ENCODE measurements at regions not wholly inside any gene's neighbourhood (a gene's known extent, or its start where the extent isn't known, plus 50 kb on each side); places are given as distances from the start of the nearest gene placed in this dataset.
"Not testable (repeated sequence)": the region's sequence is repeated elsewhere in the genome, so short reads cannot be mapped to it uniquely, and the experiment has no call there.

DNA sequence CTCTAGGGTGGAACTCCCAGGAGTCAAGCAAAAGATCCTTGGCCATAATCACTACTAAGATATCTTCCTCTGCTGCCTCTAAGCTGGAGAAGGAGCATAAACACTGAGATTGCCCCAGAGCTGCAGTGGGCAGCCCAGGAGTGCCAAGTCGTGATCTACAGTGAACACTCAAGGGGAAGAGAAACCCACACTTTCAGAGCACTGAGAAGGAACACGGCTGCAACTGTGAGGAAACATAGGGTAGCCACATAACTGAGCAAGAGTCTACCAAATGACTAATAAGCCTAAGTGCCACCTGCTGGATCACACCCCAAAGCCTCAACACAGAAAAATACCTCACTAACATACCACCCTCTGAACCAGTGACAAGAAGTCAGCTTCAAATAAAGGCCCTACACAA, 79.6 kb upstream of the RAB12 start:
- no peak for TF ChIP-seq Cebpa-rat (IDR thresholded peaks at IDR 0.05)
- H3K27me3 ChIP-seq: no peaks in the 10 kb centered on the region
- no peak overlapping the region for H3K4me2 ChIP-seq
- no peak overlapping the region for H3K4me3 ChIP-seq
- no peak overlapping the region for H3K9ac ChIP-seq
- H3K27ac ChIP-seq: no peak overlapping the region
- H3K9me3 ChIP-seq: peaks cover 48% of the 10 kb centered on the region
- peaks cover 15% of the 10 kb centered on the region for H3K4me1 ChIP-seq
- no peaks in the 10 kb centered on the region for H4K20me1 ChIP-seq
- no peaks in the 10 kb centered on the region for H3K36me3 ChIP-seq

GRCh38 chr18:8531084-8531483, 78.2 kb upstream of the RAB12 start:
- H3K9me3 ChIP-seq: peaks cover 48% of the 10 kb centered on the region

DNA sequence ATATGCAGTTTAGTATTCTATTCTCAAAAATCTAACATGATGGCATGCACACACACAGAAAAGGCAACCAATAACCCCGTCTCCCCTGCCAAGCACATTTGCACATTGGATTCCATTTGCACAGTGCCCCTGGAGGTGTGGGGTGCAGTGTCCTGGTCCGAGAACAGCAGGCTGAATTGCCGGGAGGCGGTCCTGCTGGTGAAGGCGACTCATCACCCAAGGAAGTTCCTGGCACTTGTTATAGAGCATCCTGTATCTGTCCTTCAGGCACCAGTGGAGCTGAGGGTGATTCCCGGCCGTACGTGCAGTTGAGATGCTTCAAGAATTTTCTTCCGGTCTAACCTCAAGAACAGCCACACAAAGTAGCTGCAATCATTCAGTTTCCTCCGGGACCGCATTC, 73.0 kb upstream of the RAB12 start:
- no peaks in the 10 kb centered on the region for H3K36me3 ChIP-seq
- no peak overlapping the region for H3K4me2 ChIP-seq
- no peaks in the 10 kb centered on the region for H3K27me3 ChIP-seq
- no peak overlapping the region for H3K27ac ChIP-seq
- no peak for TF ChIP-seq Cebpa-rat (IDR thresholded peaks at IDR 0.05)
- no peak overlapping the region for H3K9ac ChIP-seq
- no peaks in the 10 kb centered on the region for H3K4me1 ChIP-seq
- H4K20me1 ChIP-seq: no peaks in the 10 kb centered on the region
- H3K4me3 ChIP-seq: no peak overlapping the region
- peaks cover 22% of the 10 kb centered on the region for H3K9me3 ChIP-seq

More at GRCh38 chr18:8531084-8531483, 78.2 kb upstream of the RAB12 start:
- not testable (repeated sequence) for H3K36me3 ChIP-seq, H3K4me3 ChIP-seq, H3K27me3 ChIP-seq, H4K20me1 ChIP-seq, H3K4me2 ChIP-seq, H3K27ac ChIP-seq, H3K4me1 ChIP-seq, H3K9ac ChIP-seq

GRCh38 chr18:8536922-8537321, 72.3 kb upstream of the RAB12 start:
- H4K20me1 ChIP-seq: no peaks in the 10 kb centered on the region
- no peak overlapping the region for H3K27ac ChIP-seq
- H3K4me3 ChIP-seq: no peak overlapping the region
- H3K4me2 ChIP-seq: no peak overlapping the region
- H3K4me1 ChIP-seq: no peaks in the 10 kb centered on the region
- H3K36me3 ChIP-seq: no peaks in the 10 kb centered on the region
- H3K9me3 ChIP-seq: peaks cover 15% of the 10 kb centered on the region
- TF ChIP-seq Cebpa-rat (IDR thresholded peaks at IDR 0.05): no peak
- H3K9ac ChIP-seq: no peak overlapping the region
- H3K27me3 ChIP-seq: no peaks in the 10 kb centered on the region

DNA sequence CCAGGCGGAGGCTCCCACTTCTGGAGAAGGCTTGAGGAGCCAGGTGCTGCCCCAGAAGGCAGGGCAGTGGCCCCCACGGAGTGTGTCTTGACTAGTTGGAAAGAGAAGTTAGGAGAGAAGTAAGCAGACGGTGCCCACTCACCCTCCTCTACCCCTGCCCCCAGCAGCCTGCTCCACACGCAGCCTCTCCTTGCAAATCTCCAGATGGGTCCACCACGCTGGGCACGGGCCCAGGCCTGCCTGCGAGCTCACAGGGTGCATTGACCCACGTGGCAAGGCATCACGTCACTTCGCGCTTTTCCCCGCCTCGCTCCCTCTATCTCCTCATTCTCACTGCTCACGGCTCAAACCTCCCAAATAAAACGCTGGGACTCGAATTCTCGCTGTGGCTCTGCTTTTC, 71.8 kb upstream of the RAB12 start:
- Histone ChIP-seq H3K9ac (no peak overlapping the region), H3K27ac (no peak overlapping the region), H3K27me3 (no peaks in the 10 kb centered on the region), H3K4me3 (no peak overlapping the region), H3K4me1 (no peaks in the 10 kb centered on the region), H3K4me2 (no peak overlapping the region), H4K20me1 (no peaks in the 10 kb centered on the region), H3K9me3 (peaks cover 10% of the 10 kb centered on the region), H3K36me3 (no peaks in the 10 kb centered on the region)
- TF ChIP-seq Cebpa-rat (IDR thresholded peaks at IDR 0.05): no peak

DNA sequence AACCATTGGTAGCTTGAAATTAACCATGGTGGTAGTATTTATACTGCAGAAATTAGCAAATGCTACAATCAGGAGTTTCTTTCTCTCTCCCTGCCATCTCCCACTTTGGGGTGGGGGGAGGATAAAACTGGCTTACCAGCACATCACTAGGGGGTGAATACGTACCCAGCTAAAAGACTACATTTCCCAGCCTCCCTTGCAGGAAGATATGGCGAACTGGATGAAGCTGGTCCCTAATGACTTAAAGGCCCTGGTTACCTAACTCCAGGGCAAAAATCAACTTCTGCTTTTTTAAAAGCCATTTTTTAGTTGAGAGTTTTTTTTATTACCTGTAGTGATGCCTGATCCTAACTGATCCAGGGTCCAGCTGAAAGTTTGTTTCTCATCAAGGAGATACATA, 70.3 kb upstream of the RAB12 start:
- Histone ChIP-seq H3K27ac (no peak overlapping the region), H3K36me3 (no peaks in the 10 kb centered on the region), H4K20me1 (no peaks in the 10 kb centered on the region), H3K27me3 (no peaks in the 10 kb centered on the region), H3K4me3 (no peak overlapping the region), H3K9ac (no peak overlapping the region), H3K4me1 (no peaks in the 10 kb centered on the region), H3K4me2 (no peak overlapping the region), H3K9me3 (no peaks in the 10 kb centered on the region)
- no peak for TF ChIP-seq Cebpa-rat (IDR thresholded peaks at IDR 0.05)

- Histone ChIP-seq H4K20me1 (no peaks in the 10 kb centered on the region), H3K36me3 (no peaks in the 10 kb centered on the region), H3K4me3 (no peak overlapping the region), H3K4me2 (no peak overlapping the region), H3K27me3 (no peaks in the 10 kb centered on the region), H3K27ac (no peak overlapping the region), H3K9ac (no peak overlapping the region), H3K4me1 (no peaks in the 10 kb centered on the region), H3K9me3 (no peaks in the 10 kb centered on the region)
- TF ChIP-seq Cebpa-rat (IDR thresholded peaks at IDR 0.05): no peak
Observed at GRCh38 chr18:8546677-8547076, 62.6 kb upstream of the RAB12 start.

- H3K9ac ChIP-seq: no peak overlapping the region
- no peak for TF ChIP-seq Cebpa-rat (IDR thresholded peaks at IDR 0.05)
- H3K9me3 ChIP-seq: no peaks in the 10 kb centered on the region
- H3K4me3 ChIP-seq: no peak overlapping the region
- no peaks in the 10 kb centered on the region for H3K27me3 ChIP-seq
- no peaks in the 10 kb centered on the region for H3K36me3 ChIP-seq
- no peaks in the 10 kb centered on the region for H4K20me1 ChIP-seq
- no peak overlapping the region for H3K27ac ChIP-seq
- no peak overlapping the region for H3K4me2 ChIP-seq
- no peaks in the 10 kb centered on the region for H3K4me1 ChIP-seq
Observed at GRCh38 chr18:8548186-8548585, 61.1 kb upstream of the RAB12 start.

DNA sequence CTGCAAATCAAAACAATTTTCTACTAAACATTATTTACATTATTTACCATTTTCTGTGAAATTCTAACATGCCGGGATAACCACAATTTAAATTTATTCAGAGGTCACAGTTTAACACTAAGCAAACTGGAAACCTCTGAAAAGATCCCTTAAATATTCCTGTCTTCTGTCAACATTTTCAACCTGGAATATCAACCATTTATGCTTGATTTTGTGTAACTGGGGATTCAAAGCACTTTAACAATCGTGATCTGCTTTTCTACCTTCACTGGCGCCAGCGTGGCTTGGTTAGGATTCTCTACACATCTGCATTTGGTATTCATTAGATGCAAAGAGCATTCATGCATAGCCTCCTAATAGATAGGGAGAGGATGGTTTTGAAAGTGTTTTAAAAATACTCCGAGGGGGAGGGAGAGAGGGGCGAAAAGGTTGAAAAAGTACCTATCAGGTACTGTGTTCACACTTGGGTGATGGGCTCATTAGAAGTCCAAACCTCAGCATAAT, 59.9 kb upstream of the RAB12 start:
- H3K36me3 ChIP-seq: no peaks in the 10 kb centered on the region
- H3K9me3 ChIP-seq: no peaks in the 10 kb centered on the region
- H3K9ac ChIP-seq: no peak overlapping the region
- H3K4me1 ChIP-seq: no peaks in the 10 kb centered on the region
- no peaks in the 10 kb centered on the region for H4K20me1 ChIP-seq
- H3K4me3 ChIP-seq: no peak overlapping the region
- no peaks in the 10 kb centered on the region for H3K27me3 ChIP-seq
- no peak for TF ChIP-seq Cebpa-rat (IDR thresholded peaks at IDR 0.05)
- H3K27ac ChIP-seq: no peak overlapping the region
- no peak overlapping the region for H3K4me2 ChIP-seq

DNA sequence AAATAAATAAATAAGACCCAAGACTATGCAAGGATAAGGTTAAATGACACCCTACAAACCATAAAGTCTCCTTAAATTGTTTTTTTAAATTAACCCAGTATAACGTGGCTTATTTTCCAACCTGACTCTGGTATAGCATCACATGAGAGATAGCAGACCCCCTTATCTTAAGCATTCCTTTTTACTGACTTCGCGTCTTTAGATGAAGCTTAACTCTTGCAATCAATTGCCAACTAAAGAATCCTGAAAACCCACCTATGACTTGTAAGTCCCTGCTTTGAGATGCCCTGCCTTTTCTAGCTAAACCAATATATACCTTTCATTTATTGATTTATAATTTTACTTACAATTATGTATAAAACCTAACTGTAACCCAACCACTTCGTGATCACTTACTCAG, 57.1 kb upstream of the RAB12 start:
- H4K20me1 ChIP-seq: no peaks in the 10 kb centered on the region
- no peak for TF ChIP-seq Cebpa-rat (IDR thresholded peaks at IDR 0.05)
- H3K27ac ChIP-seq: no peak overlapping the region

DNA sequence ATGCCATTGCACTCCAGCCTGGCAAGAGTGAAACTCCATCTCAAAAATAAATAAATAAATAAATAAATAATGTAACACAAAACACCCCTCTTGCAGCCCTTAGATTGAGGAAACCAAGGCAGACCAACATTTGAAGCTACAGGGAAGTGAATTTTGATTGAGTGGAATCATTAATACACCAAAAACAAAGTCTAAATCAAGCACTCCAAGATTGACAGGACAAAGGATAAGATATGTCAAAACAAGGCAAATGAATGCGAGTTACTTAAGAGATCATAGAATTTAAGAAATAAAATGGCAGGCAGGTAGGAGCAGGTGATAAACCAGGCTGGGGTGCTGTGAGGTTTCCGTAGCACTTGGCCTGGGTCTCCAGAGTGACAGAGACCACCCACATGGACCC, 54.9 kb upstream of the RAB12 start:
- no peak for TF ChIP-seq Cebpa-rat (IDR thresholded peaks at IDR 0.05)
- no peak overlapping the region for H3K9ac ChIP-seq
- H3K4me1 ChIP-seq: no peaks in the 10 kb centered on the region
- no peaks in the 10 kb centered on the region for H3K9me3 ChIP-seq
- H3K4me3 ChIP-seq: no peak overlapping the region
- no peaks in the 10 kb centered on the region for H4K20me1 ChIP-seq
- H3K27ac ChIP-seq: no peak overlapping the region
- H3K4me2 ChIP-seq: no peak overlapping the region
- no peaks in the 10 kb centered on the region for H3K36me3 ChIP-seq
- no peaks in the 10 kb centered on the region for H3K27me3 ChIP-seq

More for the DNA sequence above, 57.1 kb upstream of the RAB12 start:
- no peak overlapping the region for H3K4me2 ChIP-seq
- H3K9me3 ChIP-seq: no peaks in the 10 kb centered on the region
- no peaks in the 10 kb centered on the region for H3K4me1 ChIP-seq
- H3K27me3 ChIP-seq: no peaks in the 10 kb centered on the region
- no peak overlapping the region for H3K9ac ChIP-seq
- H3K36me3 ChIP-seq: no peaks in the 10 kb centered on the region
- H3K4me3 ChIP-seq: no peak overlapping the region
